ENCODE measurements at regions not wholly inside any gene's neighbourhood (a gene's known extent, or its start where the extent isn't known, plus 50 kb on each side); places are given as distances from the start of the nearest gene placed in this dataset.

- intact Hi-C loops (cut with DNase I; ENCODE audit: low total_unique reads): no loop called here
Observed at GRCh38 chr5:36377192-36377591, 75.5 kb upstream of the RANBP3L start.

GRCh38 chr5:36378551-36378950, 76.8 kb upstream of the RANBP3L start:
- H3K27ac ChIP-seq: no peak overlapping the region
- peaks cover 0 to 14% (median 4%) of the 10 kb centered on the region in 6 donors for H3K4me1 ChIP-seq
- no peaks in the 10 kb centered on the region for H3K27me3 ChIP-seq (replicated peaks in 1 of 7)
- intact Hi-C loops (cut with DNase I; ENCODE audit: low total_unique reads): no loop called here
- TF ChIP-seq POLR2A (IDR thresholded peaks at IDR 0.05): no peak
- no peak for TF ChIP-seq POLR2AphosphoS5 (IDR thresholded peaks at IDR 0.05)
- H3K36me3 ChIP-seq: no peaks in the 10 kb centered on the region
- no peaks in the 10 kb centered on the region for H3K9me3 ChIP-seq
- DNase-seq: no peak
- 80 to 100% (median 93%) methylated on average over 1 of the region's 1 CpG for WGBS, 5 donors
- H3K4me3 ChIP-seq: no peak overlapping the region

More at GRCh38 chr5:36377192-36377591, 75.5 kb upstream of the RANBP3L start:
- no peak for DNase-seq
- no peak overlapping the region for H3K4me3 ChIP-seq
- 51 to 65% (median 54%) methylated on average over 2 of the region's 2 CpGs for WGBS, 5 donors
- H3K9me3 ChIP-seq: no peaks in the 10 kb centered on the region
- no peak overlapping the region for H3K27ac ChIP-seq
- TF ChIP-seq CTCF (IDR thresholded peaks at IDR 0.05 in 8 of 11, conservative IDR thresholded peaks at IDR 0.05 in 3 of 11) (no peak), POLR2AphosphoS5 (IDR thresholded peaks at IDR 0.05) (no peak), POLR2A (IDR thresholded peaks at IDR 0.05) (no peak)
- H3K36me3 ChIP-seq: no peaks in the 10 kb centered on the region
- H3K27me3 ChIP-seq (replicated peaks in 1 of 7): no peaks in the 10 kb centered on the region
- peaks cover 0 to 16% (median 4%) of the 10 kb centered on the region in 6 donors for H3K4me1 ChIP-seq

- no peak for DNase-seq
- intact Hi-C loops (cut with DNase I; ENCODE audit: low total_unique reads): no loop called here
- Histone ChIP-seq H3K36me3 (no peaks in the 10 kb centered on the region), H3K4me1 (peaks cover 0 to 17% (median 4%) of the 10 kb centered on the region in 6 donors), H3K27ac (no peak overlapping the region), H3K4me3 (no peak overlapping the region), H3K9me3 (no peaks in the 10 kb centered on the region), H3K27me3 (replicated peaks in 1 of 7) (no peaks in the 10 kb centered on the region)
- TF ChIP-seq CTCF (IDR thresholded peaks at IDR 0.05 in 8 of 11, conservative IDR thresholded peaks at IDR 0.05 in 3 of 11) (no peak), POLR2A (IDR thresholded peaks at IDR 0.05) (no peak), POLR2AphosphoS5 (IDR thresholded peaks at IDR 0.05) (no peak)
- 65 to 84% (median 74%) methylated on average over 2 of the region's 2 CpGs for WGBS, 5 donors
Observed at GRCh38 chr5:36382890-36383289, 81.2 kb upstream of the RANBP3L start.

- 75 to 88% (median 84%) methylated on average over 5 of the region's 5 CpGs for WGBS, 5 donors
- H3K4me1 ChIP-seq: peaks cover 0 to 22% (median 10%) of the 10 kb centered on the region in 6 donors
- H3K4me3 ChIP-seq: no peak overlapping the region
- TF ChIP-seq CTCF (IDR thresholded peaks at IDR 0.05 in 8 of 11, conservative IDR thresholded peaks at IDR 0.05 in 3 of 11) (no peak), POLR2AphosphoS5 (IDR thresholded peaks at IDR 0.05) (no peak), POLR2A (IDR thresholded peaks at IDR 0.05) (no peak)
- no peak for DNase-seq
- intact Hi-C loops (cut with DNase I; ENCODE audit: low total_unique reads): no loop called here
- no peaks in the 10 kb centered on the region for H3K36me3 ChIP-seq
- H3K9me3 ChIP-seq: no peaks in the 10 kb centered on the region
- no peaks in the 10 kb centered on the region for H3K27me3 ChIP-seq (replicated peaks in 1 of 7)
- H3K27ac ChIP-seq: no peak overlapping the region
Observed at GRCh38 chr5:36383942-36384341, 82.2 kb upstream of the RANBP3L start.

GRCh38 chr5:36384845-36385244, 83.1 kb upstream of the RANBP3L start:
- H3K4me3 ChIP-seq: no peak overlapping the region
- WGBS, 5 donors: 13 to 48% (median 24%) methylated on average over 3 of the region's 3 CpGs
- H3K9me3 ChIP-seq: no peaks in the 10 kb centered on the region
- intact Hi-C loops (cut with DNase I; ENCODE audit: low total_unique reads): no loop called here
- DNase-seq: no peak
- no peak for TF ChIP-seq POLR2A (IDR thresholded peaks at IDR 0.05)
- TF ChIP-seq CTCF (IDR thresholded peaks at IDR 0.05 in 8 of 11, conservative IDR thresholded peaks at IDR 0.05 in 3 of 11): no peak
- TF ChIP-seq POLR2AphosphoS5 (IDR thresholded peaks at IDR 0.05): no peak
- peak overlapping the region in 1 of 8 donors; percentile 5 for H3K27ac ChIP-seq
- H3K36me3 ChIP-seq: no peaks in the 10 kb centered on the region
- no peaks in the 10 kb centered on the region for H3K27me3 ChIP-seq (replicated peaks in 1 of 7)
- peaks cover 0 to 31% (median 13%) of the 10 kb centered on the region in 6 donors for H3K4me1 ChIP-seq

Data from spleen (tissue), 11 donors.